Pulmonary artery endothelial cell (primary cell): ENCODE measurements at regions not wholly inside any gene's neighbourhood (a gene's known extent, or its start where the extent isn't known, plus 50 kb on each side); places are given as distances from the start of the nearest gene placed in this dataset.
"Not testable (repeated sequence)": the region's sequence is repeated elsewhere in the genome, so short reads cannot be mapped to it uniquely, and the experiment has no call there.

Source experiments
- DNase-seq: peaks from one replicate; pipeline ENCODE4 v3.0.0-alpha.2; 2011; ENCODE audit warnings: low read depth, low spot score

GRCh38 chr10:109732254-109732965 lies 190.9 kb downstream of the XPNPEP1 start:
- no peak for DNase-seq

DNA sequence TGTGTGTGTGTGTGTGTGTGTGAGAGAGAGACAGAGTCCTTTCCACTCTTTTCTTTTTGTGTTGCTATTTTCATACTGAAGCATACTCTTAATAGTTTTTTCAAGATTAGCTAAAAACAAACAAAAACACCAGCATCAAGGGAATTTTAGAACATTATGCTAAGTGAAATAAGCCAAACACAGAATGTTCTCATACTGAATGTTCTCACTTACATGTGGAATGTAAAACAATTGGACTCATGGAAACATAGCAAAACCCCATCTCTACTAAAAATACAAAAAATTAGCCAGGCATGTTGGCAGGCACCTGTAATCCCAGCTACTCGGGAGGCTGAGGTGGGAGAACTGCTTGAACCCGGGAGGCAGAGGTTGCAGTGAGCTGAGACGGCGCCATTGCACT lies 193.4 kb downstream of the XPNPEP1 start:
- DNase-seq, result not testable (repeated sequence)

- no peak for DNase-seq
These were observed 195.9 kb downstream of the XPNPEP1 start for GRCh38 chr10:109727436-109727835.

DNA sequence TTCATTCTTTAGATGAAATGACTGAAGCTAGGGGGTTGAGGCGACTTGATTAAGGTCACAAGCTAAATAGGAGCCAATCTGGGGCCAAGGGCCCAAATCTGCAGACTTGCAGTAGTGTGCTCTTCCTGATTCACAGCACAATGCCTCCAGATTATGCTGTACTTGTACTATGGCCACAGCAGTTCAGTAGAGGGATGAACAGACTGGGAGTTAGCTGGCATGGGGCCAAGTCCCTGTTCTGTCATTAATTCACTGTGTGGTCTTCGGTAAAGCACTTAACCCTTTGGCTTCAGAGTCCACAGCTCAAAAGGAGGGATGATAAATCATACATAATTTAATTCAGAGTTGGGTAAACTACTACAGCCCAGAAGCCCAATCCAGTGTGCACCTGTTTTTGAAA lies 196.8 kb downstream of the XPNPEP1 start:
- no peak for DNase-seq

- no peak for DNase-seq
These were observed 200.0 kb downstream of the XPNPEP1 start for GRCh38 chr10:109723305-109723704.

- DNase-seq, result no peak
These were observed 201.8 kb downstream of the XPNPEP1 start for GRCh38 chr10:109721453-109722064.

- no peak for DNase-seq
These were observed 217.2 kb downstream of the XPNPEP1 start for GRCh38 chr10:109706026-109706560.

GRCh38 chr10:109701633-109702215 lies 221.6 kb downstream of the XPNPEP1 start:
- DNase-seq, result no peak

GRCh38 chr10:109698882-109699664 lies 224.2 kb downstream of the XPNPEP1 start:
- DNase-seq, result no peak

- no peak for DNase-seq
These were observed 225.2 kb downstream of the XPNPEP1 start for GRCh38 chr10:109698086-109698485.

DNA sequence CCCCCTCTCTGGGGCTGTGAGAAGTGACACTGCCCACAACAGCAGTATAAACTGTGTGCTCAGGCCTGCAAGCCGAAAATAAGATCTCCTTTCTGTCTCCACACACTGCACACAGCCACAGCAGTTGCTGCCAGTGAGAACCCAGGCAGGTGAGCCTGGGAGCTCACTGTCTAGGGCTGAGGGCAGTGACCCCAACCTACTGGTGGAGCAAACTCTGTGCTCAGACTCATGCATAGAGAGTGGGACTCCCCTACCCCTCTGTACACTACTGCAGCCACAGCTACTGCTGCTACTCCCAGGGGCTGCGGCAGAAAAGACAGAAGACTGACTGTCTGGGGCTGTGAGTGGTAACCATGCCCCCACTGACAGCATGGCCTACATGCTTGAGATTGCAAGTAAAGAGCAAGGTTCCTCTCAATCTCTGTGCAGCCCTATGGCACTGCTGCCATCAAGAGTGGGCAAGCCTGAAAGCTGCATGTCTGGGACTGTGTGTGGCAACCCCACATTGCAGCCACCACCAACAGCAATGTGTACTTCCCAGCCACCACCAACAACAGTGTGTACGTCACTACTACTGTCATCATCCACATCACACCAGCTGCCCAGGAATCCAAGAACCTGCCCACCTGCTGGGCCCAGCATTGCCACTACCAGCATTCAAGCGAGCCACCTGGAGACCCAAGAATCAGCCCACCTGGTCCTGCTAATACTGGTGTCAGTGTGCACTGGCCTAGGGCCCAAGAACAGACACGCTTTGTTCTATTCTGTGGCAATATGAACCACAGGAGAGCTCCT lies 226.1 kb downstream of the XPNPEP1 start:
- DNase-seq, result no peak

GRCh38 chr10:109696462-109696861 lies 226.8 kb downstream of the XPNPEP1 start:
- DNase-seq, result no peak

GRCh38 chr10:109695988-109696387 lies 227.3 kb downstream of the XPNPEP1 start:
- no peak for DNase-seq

GRCh38 chr10:109689785-109690184 lies 233.5 kb downstream of the XPNPEP1 start:
- no peak for DNase-seq

DNA sequence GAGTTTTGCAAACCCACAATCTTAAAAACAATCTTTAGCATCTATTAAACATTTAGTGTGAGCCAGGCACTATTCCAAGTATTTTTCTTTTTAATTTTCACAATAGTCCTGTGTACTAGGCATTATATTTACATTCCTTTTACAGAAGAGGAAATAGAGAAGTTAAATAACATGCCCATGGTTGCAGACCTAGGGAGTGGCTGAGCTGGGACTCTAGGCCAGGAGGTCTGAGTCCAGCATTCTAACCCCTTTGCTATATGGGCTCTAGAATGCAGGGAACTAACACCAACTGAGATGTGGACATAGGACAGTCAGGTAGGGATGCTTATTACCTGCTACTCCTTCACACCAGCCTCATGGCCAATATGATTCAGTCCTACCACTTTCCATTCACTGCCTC lies 243.8 kb downstream of the XPNPEP1 start:
- DNase-seq, result no peak

DNA sequence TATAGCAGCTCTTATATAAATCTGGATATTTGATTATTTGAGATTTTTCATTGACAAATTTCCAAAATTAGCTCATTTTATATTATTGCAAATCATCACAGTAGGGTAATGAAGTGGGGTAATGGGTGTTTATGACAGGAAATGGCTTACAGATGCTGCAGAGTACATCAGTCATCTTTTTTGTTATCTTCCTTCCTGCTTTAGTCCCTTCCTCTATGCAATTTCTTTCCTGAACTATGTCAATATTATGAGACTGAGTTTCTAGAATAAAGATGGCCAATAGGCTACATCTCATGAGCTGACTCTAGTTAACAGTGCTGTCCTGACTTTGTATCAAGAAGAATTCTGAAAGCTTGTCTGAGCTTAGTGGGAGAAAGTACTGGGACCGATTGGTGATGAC lies 244.5 kb downstream of the XPNPEP1 start:
- no peak for DNase-seq

GRCh38 chr10:109676703-109677102 lies 246.6 kb downstream of the XPNPEP1 start:
- DNase-seq, result no peak

DNA sequence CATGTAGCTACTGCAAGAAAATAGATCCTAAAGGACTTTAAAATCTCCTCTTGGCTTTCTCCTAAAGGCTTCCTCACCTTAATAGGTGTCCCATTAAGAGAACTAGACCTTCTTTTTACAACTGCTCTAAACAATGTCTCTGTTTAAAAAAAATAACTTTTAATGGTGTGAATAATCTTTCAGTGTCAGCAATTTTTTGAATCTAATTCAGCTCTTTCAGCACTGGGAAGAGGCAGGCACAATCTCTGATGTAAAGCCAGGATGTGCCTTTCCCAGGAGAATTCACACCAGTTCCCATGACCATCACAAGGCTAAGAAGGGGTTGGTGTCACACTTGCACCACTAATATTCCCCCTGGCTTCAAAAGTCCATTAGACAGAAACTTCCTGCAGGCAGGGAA lies 254.6 kb downstream of the XPNPEP1 start:
- no peak for DNase-seq

DNA sequence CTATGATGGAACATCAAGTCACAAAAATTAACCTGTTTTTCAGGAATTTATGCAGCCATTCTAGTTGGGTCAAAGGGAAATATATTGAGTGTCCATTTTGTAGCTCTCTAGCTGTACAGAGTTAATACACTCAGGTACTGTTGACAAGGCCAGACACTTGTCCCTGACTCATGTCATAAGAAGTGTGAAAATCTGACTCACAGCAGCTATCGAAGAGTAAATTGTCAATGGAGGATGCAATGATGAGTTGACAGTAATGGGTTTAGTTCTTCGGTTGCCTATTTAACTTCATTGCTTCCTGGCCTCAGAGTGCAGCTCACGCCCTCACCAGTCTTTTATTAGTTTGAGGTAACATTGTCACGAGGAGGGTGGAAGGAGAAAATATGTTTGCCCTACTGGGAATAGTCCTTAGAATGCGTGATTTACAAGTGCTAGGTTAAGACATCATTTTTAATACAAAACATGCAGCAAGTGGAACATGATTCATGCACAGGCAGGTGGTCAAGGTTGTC lies 255.1 kb downstream of the XPNPEP1 start:
- no peak for DNase-seq

DNA sequence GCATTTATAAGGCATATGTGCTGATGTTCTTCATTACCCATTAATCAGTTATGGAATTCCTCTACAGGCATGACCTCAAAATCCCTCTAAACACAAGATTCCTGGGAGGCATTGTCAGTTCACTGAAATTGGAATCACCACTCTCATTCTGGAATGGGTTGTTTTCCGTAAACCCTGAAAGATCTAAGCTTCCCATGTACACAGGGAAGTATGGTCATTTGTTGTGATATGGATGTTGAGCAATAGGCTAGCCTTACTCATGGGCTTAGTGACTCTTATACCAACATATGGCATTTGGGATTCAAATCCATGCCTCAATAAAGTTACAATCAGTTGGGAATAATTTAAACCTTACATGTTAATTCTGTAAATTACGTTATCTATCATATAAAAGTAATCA lies 258.0 kb downstream of the XPNPEP1 start:
- DNase-seq, result no peak

GRCh38 chr10:109664554-109664953 lies 258.8 kb downstream of the XPNPEP1 start:
- no peak for DNase-seq
